Testis (tissue), 2 donors: ENCODE measurements at regions not wholly inside any gene's neighbourhood (a gene's known extent, or its start where the extent isn't known, plus 50 kb on each side); places are given as distances from the start of the nearest gene placed in this dataset.

Experiments
- POLR2A ChIP-seq: fragments of 450-650 bp; IDR thresholded peaks from one replicate; pipeline ENCODE4 v1.6.1; 2017; ENCODE audit warnings: antibody characterized with exemption, mild to moderate bottlenecking, moderate library complexity
- TF ChIP-seq, protein P1 (sequence below), 3 experiments: fragments of 450-650 bp in 2 of 3; fragments of 200-600 bp in 1 of 3; sonication (generic) in 1 of 3; IDR thresholded peaks; one replicate each; pipeline ENCODE4 v1.5.1; 2016 to 2019; ENCODE audit warnings: antibody characterized with exemption in 3 of 3, mild to moderate bottlenecking in 2 of 3, moderate library complexity in 1 of 3

DNA sequence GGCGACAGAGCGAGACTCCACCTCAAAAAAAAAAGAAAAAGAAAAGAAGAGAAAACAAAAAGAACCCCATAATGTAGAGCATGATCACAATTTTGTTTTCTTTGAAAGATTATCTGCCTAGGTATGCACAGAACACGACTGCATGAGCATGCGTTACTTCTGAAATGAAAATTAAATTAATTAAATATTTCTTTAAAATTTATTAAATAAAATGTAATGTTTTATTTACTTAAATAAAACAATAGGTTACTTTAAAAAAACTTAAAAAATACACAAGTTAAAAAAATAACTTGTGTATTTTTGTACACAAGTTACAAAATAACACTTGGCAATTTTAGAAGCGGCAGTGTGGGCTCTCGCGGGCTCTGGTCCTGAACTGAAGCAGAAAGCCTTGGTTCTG, 107.8 kb downstream of the TFAP2A start:
- TF ChIP-seq, protein P1, sequence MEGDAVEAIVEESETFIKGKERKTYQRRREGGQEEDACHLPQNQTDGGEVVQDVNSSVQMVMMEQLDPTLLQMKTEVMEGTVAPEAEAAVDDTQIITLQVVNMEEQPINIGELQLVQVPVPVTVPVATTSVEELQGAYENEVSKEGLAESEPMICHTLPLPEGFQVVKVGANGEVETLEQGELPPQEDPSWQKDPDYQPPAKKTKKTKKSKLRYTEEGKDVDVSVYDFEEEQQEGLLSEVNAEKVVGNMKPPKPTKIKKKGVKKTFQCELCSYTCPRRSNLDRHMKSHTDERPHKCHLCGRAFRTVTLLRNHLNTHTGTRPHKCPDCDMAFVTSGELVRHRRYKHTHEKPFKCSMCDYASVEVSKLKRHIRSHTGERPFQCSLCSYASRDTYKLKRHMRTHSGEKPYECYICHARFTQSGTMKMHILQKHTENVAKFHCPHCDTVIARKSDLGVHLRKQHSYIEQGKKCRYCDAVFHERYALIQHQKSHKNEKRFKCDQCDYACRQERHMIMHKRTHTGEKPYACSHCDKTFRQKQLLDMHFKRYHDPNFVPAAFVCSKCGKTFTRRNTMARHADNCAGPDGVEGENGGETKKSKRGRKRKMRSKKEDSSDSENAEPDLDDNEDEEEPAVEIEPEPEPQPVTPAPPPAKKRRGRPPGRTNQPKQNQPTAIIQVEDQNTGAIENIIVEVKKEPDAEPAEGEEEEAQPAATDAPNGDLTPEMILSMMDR (IDR thresholded peaks at IDR 0.05) = no peak
- no peak for TF ChIP-seq POLR2A
